CD4-positive, alpha-beta memory T cell (primary cell): ENCODE measurements at regions not wholly inside any gene's neighbourhood (a gene's known extent, or its start where the extent isn't known, plus 50 kb on each side); places are given as distances from the start of the nearest gene placed in this dataset.

ENCODE experiments used
- CTCF ChIA-PET: fragments of 350-600 bp; sonication (Branson Sonifier 250); formaldehyde crosslinking; loops from one replicate; lab custom pipeline; 2021; ENCODE audit warnings: inconsistent platforms; ENCODE audit not compliant: partially characterized antibody; lab: Charles Lee
- POLR2A ChIA-PET: fragments of 350-600 bp; sonication (Branson Sonifier 250); formaldehyde crosslinking; loops from one replicate; lab custom pipeline; 2021; ENCODE audit not compliant: partially characterized antibody; lab: Charles Lee
- DNase-seq, 5 donors: peaks; one replicate each; pipeline versions ENCODE4 v3.0.0 to v3.0.0-alpha.2; 2020 to 2022; ENCODE audit warnings: mixed read lengths in 1 of 5
- H3K27ac ChIP-seq: one replicate; pipeline ENCODE4 v1.7.0; 2013; ENCODE audit warnings: low read depth, low read length
- H3K27me3 ChIP-seq: 2 replicates; pipeline ENCODE4 v1.7.0; 2013; ENCODE audit warnings: mild to moderate bottlenecking, low read length, moderate library complexity; ENCODE audit not compliant: insufficient read depth
- H3K36me3 ChIP-seq: 2 replicates; pipeline ENCODE4 v1.7.0; 2013; ENCODE audit warnings: mild to moderate bottlenecking, low read length, moderate library complexity; ENCODE audit not compliant: insufficient read depth
- H3K4me1 ChIP-seq: 2 replicates; pipeline ENCODE4 v1.7.0; 2013; ENCODE audit warnings: mild to moderate bottlenecking, low read length, moderate library complexity; ENCODE audit not compliant: insufficient read depth
- H3K4me3 ChIP-seq, 2 donors: one replicate each; pipeline ENCODE4 v1.7.0; 2013; ENCODE audit warnings: low read length in 2 of 2, mild to moderate bottlenecking in 1 of 2
- H3K9me3 ChIP-seq, 2 donors: one replicate each; pipeline ENCODE4 v1.7.0; 2013; ENCODE audit warnings: low read length in 2 of 2, control low read depth in 1 of 2; ENCODE audit not compliant: control insufficient read depth in 1 of 2
- H3K27ac Mint-ChIP-seq, 7 donors: one replicate each; pipeline ENCODE4 v1.8.0; 2020 to 2021; ENCODE audit warnings: mixed read lengths in 7 of 7, mild to moderate bottlenecking in 6 of 7, inconsistent platforms in 3 of 7, moderate library complexity in 3 of 7
- H3K27me3 Mint-ChIP-seq, 2 donors: one replicate each; pipeline ENCODE4 v1.8.0; 2020 to 2021; ENCODE audit warnings: mixed read lengths in 2 of 2
- H3K36me3 Mint-ChIP-seq, 2 donors: one replicate each; pipeline ENCODE4 v1.8.0; 2020 to 2021; ENCODE audit warnings: mixed read lengths in 2 of 2, inconsistent platforms in 1 of 2, mild to moderate bottlenecking in 1 of 2
- H3K4me1 Mint-ChIP-seq, 4 donors: one replicate each; pipeline ENCODE4 v1.8.0; 2020 to 2021; ENCODE audit warnings: mixed read lengths in 4 of 4, mild to moderate bottlenecking in 1 of 4
- H3K4me3 Mint-ChIP-seq, 8 donors: one replicate each; pipeline ENCODE4 v1.8.0; 2020 to 2021; ENCODE audit warnings: mixed read lengths in 8 of 8, mild to moderate bottlenecking in 7 of 8, moderate library complexity in 6 of 8, inconsistent platforms in 3 of 8
- H3K9me3 Mint-ChIP-seq, 8 donors: one replicate each; pipeline ENCODE4 v1.8.0; 2020 to 2021; ENCODE audit warnings: mixed read lengths in 8 of 8, mild to moderate bottlenecking in 5 of 8, inconsistent platforms in 3 of 8, moderate library complexity in 1 of 8
- intact Hi-C: fragments of 100-400 bp; cut with micrococcal nuclease; formaldehyde crosslinking; loops from one replicate; pipeline ENCODE4 v1.15.1; 2023

- ChIA-PET CTCF (no interaction called here), POLR2A (no interaction called here)
- Histone ChIP-seq H3K9me3 (no peaks in the 10 kb centered on the region), H3K36me3 (no peaks in the 10 kb centered on the region), H3K4me1 (no peaks in the 10 kb centered on the region), H3K4me3 (no peak overlapping the region), H3K27me3 (no peaks in the 10 kb centered on the region), H3K27ac (no peak overlapping the region)
- H3K9me3 Mint-ChIP-seq, result no peaks in the 10 kb centered on the region
- H3K27me3 Mint-ChIP-seq, result peaks cover 3% of the 10 kb centered on the region in 2 donors
- no peak for DNase-seq
- intact Hi-C loops, result no loop called here
- H3K36me3 Mint-ChIP-seq, result no peaks in the 10 kb centered on the region
- H3K27ac Mint-ChIP-seq, result no peak overlapping the region
- no peak overlapping the region for H3K4me3 Mint-ChIP-seq
- H3K4me1 Mint-ChIP-seq, result no peaks in the 10 kb centered on the region
Measured at GRCh38 chr2:136665736-136666135, 99.6 kb upstream of the THSD7B start.

- ChIA-PET CTCF (no interaction called here), POLR2A (no interaction called here)
- DNase-seq, result no peak
- Histone ChIP-seq H3K27me3 (no peaks in the 10 kb centered on the region), H3K4me3 (no peak overlapping the region), H3K27ac (no peak overlapping the region), H3K4me1 (no peaks in the 10 kb centered on the region), H3K36me3 (no peaks in the 10 kb centered on the region), H3K9me3 (no peaks in the 10 kb centered on the region)
- intact Hi-C loops, result no loop called here
- Mint-ChIP-seq H3K9me3 (peaks cover 0 to under 1% (median 0%) of the 10 kb centered on the region in 8 donors), H3K4me1 (no peaks in the 10 kb centered on the region), H3K27me3 (peaks cover 3 to 4% of the 10 kb centered on the region in 2 donors), H3K4me3 (no peak overlapping the region), H3K36me3 (no peaks in the 10 kb centered on the region), H3K27ac (no peak overlapping the region)
Measured at GRCh38 chr2:136664713-136665405, 100.5 kb upstream of the THSD7B start.

GRCh38 chr2:136658201-136658600 is 107.1 kb upstream of the THSD7B start:
- H3K4me1 ChIP-seq, result no peaks in the 10 kb centered on the region
- ChIA-PET POLR2A (no interaction called here), CTCF (no interaction called here)
- intact Hi-C loops, result no loop called here
- H3K36me3 ChIP-seq, result no peaks in the 10 kb centered on the region
- H3K27me3 ChIP-seq, result no peaks in the 10 kb centered on the region
- DNase-seq, result no peak
- H3K27ac ChIP-seq, result no peak overlapping the region
- Mint-ChIP-seq H3K4me1 (no peaks in the 10 kb centered on the region), H3K27ac (peak overlapping the region in 1 of 7 donors; percentile 14), H3K27me3 (peaks cover 3 to 7% of the 10 kb centered on the region in 2 donors), H3K9me3 (peaks cover 0 to 4% (median 0%) of the 10 kb centered on the region in 8 donors), H3K4me3 (no peak overlapping the region), H3K36me3 (no peaks in the 10 kb centered on the region)
- no peaks in the 10 kb centered on the region for H3K9me3 ChIP-seq
- H3K4me3 ChIP-seq, result no peak overlapping the region

GRCh38 chr2:136653861-136654260 is 111.5 kb upstream of the THSD7B start:
- intact Hi-C loops, result no loop called here
- Histone ChIP-seq H3K27ac (no peak overlapping the region), H3K36me3 (no peaks in the 10 kb centered on the region), H3K4me1 (no peaks in the 10 kb centered on the region), H3K4me3 (no peak overlapping the region), H3K27me3 (no peaks in the 10 kb centered on the region), H3K9me3 (no peaks in the 10 kb centered on the region)
- H3K9me3 Mint-ChIP-seq, result peaks cover 0 to 2% (median 0%) of the 10 kb centered on the region in 8 donors
- H3K4me1 Mint-ChIP-seq, result no peaks in the 10 kb centered on the region
- no peaks in the 10 kb centered on the region for H3K36me3 Mint-ChIP-seq
- H3K27ac Mint-ChIP-seq, result no peak overlapping the region
- H3K27me3 Mint-ChIP-seq, result peaks cover 1 to 3% of the 10 kb centered on the region in 2 donors
- POLR2A ChIA-PET, result no interaction called here
- DNase-seq, result no peak
- no peak overlapping the region for H3K4me3 Mint-ChIP-seq
- CTCF ChIA-PET, result no interaction called here

- H3K27me3 ChIP-seq, result no peaks in the 10 kb centered on the region
- Mint-ChIP-seq H3K27ac (no peak overlapping the region), H3K9me3 (peaks cover 0 to 2% (median 0%) of the 10 kb centered on the region in 8 donors), H3K36me3 (no peaks in the 10 kb centered on the region), H3K4me3 (no peak overlapping the region), H3K27me3 (peaks cover 1 to 7% of the 10 kb centered on the region in 2 donors), H3K4me1 (no peaks in the 10 kb centered on the region)
- CTCF ChIA-PET, result no interaction called here
- no peaks in the 10 kb centered on the region for H3K4me1 ChIP-seq
- POLR2A ChIA-PET, result no interaction called here
- H3K36me3 ChIP-seq, result no peaks in the 10 kb centered on the region
- intact Hi-C loops, result no loop called here
- H3K27ac ChIP-seq, result no peak overlapping the region
- no peak overlapping the region for H3K4me3 ChIP-seq
- DNase-seq, result no peak
- H3K9me3 ChIP-seq, result no peaks in the 10 kb centered on the region
Measured at GRCh38 chr2:136651456-136652010, 113.8 kb upstream of the THSD7B start.

- Mint-ChIP-seq H3K4me1 (no peaks in the 10 kb centered on the region), H3K27ac (no peak overlapping the region), H3K9me3 (peaks cover 0 to 2% (median 0%) of the 10 kb centered on the region in 8 donors), H3K4me3 (no peak overlapping the region), H3K36me3 (no peaks in the 10 kb centered on the region), H3K27me3 (peaks cover 6 to 10% of the 10 kb centered on the region in 2 donors)
- Histone ChIP-seq H3K9me3 (no peaks in the 10 kb centered on the region), H3K27me3 (no peaks in the 10 kb centered on the region), H3K4me3 (no peak overlapping the region), H3K27ac (no peak overlapping the region), H3K36me3 (no peaks in the 10 kb centered on the region), H3K4me1 (no peaks in the 10 kb centered on the region)
- intact Hi-C loops, result no loop called here
- DNase-seq, result no peak
- ChIA-PET POLR2A (no interaction called here), CTCF (no interaction called here)
Measured at GRCh38 chr2:136647039-136647438, 118.3 kb upstream of the THSD7B start.

- intact Hi-C loops, result no loop called here
- Mint-ChIP-seq H3K9me3 (peaks cover 0 to 2% (median 0%) of the 10 kb centered on the region in 8 donors), H3K4me1 (no peaks in the 10 kb centered on the region), H3K4me3 (no peak overlapping the region), H3K27ac (no peak overlapping the region), H3K36me3 (no peaks in the 10 kb centered on the region), H3K27me3 (peaks cover 7% of the 10 kb centered on the region in 2 donors)
- H3K9me3 ChIP-seq, result no peaks in the 10 kb centered on the region
- no peak overlapping the region for H3K4me3 ChIP-seq
- CTCF ChIA-PET, result no interaction called here
- no peaks in the 10 kb centered on the region for H3K36me3 ChIP-seq
- no peaks in the 10 kb centered on the region for H3K4me1 ChIP-seq
- POLR2A ChIA-PET, result no interaction called here
- DNase-seq, result no peak
- no peak overlapping the region for H3K27ac ChIP-seq
- no peaks in the 10 kb centered on the region for H3K27me3 ChIP-seq
Measured at GRCh38 chr2:136645236-136645828, 120.0 kb upstream of the THSD7B start.
